GM23338 (cell line): ENCODE measurements at regions not wholly inside any gene's neighbourhood (a gene's known extent, or its start where the extent isn't known, plus 50 kb on each side); places are given as distances from the start of the nearest gene placed in this dataset.

Source experiments
- ATAC-seq: fragments of 200-7000 bp; cut with Tn5 transposase; 3 replicates; pipeline ENCODE4 v1.9.1; 2020
- DNase-seq: peaks from one replicate; pipeline ENCODE4 v3.0.0-alpha.2; 2015; ENCODE audit warnings: low spot score
- H2AFZ ChIP-seq: fragments of 200-600 bp; sonication (generic); 2 replicates; pipeline ENCODE4 v1.8.0; 2016; ENCODE audit warnings: antibody characterized with exemption, mild to moderate bottlenecking, moderate library complexity
- H3F3A ChIP-seq: fragments of 200-600 bp; sonication (generic); replicated peaks from 2 replicates; pipeline ENCODE4 v1.8.0; 2017; ENCODE audit warnings: antibody characterized with exemption, mixed run types, low read depth
- H3K27ac ChIP-seq: fragments of 200-600 bp; sonication (generic); 2 replicates; pipeline ENCODE4 v1.6.1; 2016; ENCODE audit warnings: low read depth
- H3K27me3 ChIP-seq: fragments of 200-600 bp; sonication (generic); 2 replicates; pipeline ENCODE4 v1.8.0; 2016; ENCODE audit warnings: mild to moderate bottlenecking, mixed run types, moderate library complexity; ENCODE audit not compliant: insufficient read depth
- H3K36me3 ChIP-seq: fragments of 200-600 bp; sonication (generic); 2 replicates; pipeline ENCODE4 v1.8.0; 2016; ENCODE audit warnings: mild to moderate bottlenecking; ENCODE audit not compliant: insufficient read depth
- H3K4me1 ChIP-seq: fragments of 200-600 bp; sonication (generic); 2 replicates; pipeline ENCODE4 v1.8.0; 2016; ENCODE audit warnings: mild to moderate bottlenecking, moderate library complexity; ENCODE audit not compliant: insufficient read depth
- H3K4me2 ChIP-seq: fragments of 200-600 bp; sonication (generic); 2 replicates; pipeline ENCODE4 v1.7.1; 2017; ENCODE audit warnings: mixed run types
- H3K4me3 ChIP-seq: fragments of 200-600 bp; sonication (generic); 2 replicates; pipeline ENCODE4 v1.6.1; 2016; ENCODE audit warnings: mixed run types
- H3K79me2 ChIP-seq: fragments of 200-600 bp; sonication (generic); replicated peaks from 2 replicates; pipeline ENCODE4 v1.8.0; 2017; ENCODE audit warnings: mild to moderate bottlenecking; ENCODE audit not compliant: insufficient read depth
- H3K9me2 ChIP-seq: fragments of 200-600 bp; sonication (generic); 2 replicates; pipeline ENCODE4 v1.8.0; 2017; ENCODE audit not compliant: insufficient read depth
- H4K20me1 ChIP-seq: fragments of 200-600 bp; sonication (generic); replicated peaks from 2 replicates; pipeline ENCODE4 v1.8.0; 2017; ENCODE audit warnings: mild to moderate bottlenecking; ENCODE audit not compliant: insufficient read depth
- H3K27ac Mint-ChIP-seq: 2 replicates; pipeline ENCODE4 v1.8.0; 2020; ENCODE audit warnings: inconsistent platforms, mild to moderate bottlenecking, moderate library complexity, mixed read lengths
- H3K27me3 Mint-ChIP-seq: 3 replicates; pipeline ENCODE4 v1.8.0; 2022; ENCODE audit warnings: low read depth, mild to moderate bottlenecking, moderate library complexity, mixed read lengths, inconsistent platforms; ENCODE audit not compliant: insufficient read depth, poor library complexity
- H3K36me3 Mint-ChIP-seq: 3 replicates; pipeline ENCODE4 v1.8.0; 2021; ENCODE audit warnings: low read depth, mild to moderate bottlenecking, inconsistent platforms, moderate library complexity, mixed read lengths
- H3K4me1 Mint-ChIP-seq: 3 replicates; pipeline ENCODE4 v1.8.0; 2020; ENCODE audit warnings: mild to moderate bottlenecking, inconsistent platforms, mixed read lengths
- H3K4me3 Mint-ChIP-seq: 3 replicates; pipeline ENCODE4 v1.8.0; 2021; ENCODE audit warnings: moderate library complexity, mild to moderate bottlenecking, inconsistent platforms, mixed read lengths
- H3K9me3 Mint-ChIP-seq: 3 replicates; pipeline ENCODE4 v1.8.0; 2020; ENCODE audit warnings: moderate library complexity, mild to moderate bottlenecking, inconsistent platforms, mixed read lengths
- ETS1 ChIP-seq: IDR thresholded peaks from 2 replicates; pipeline ENCODE4 v1.6.1; 2016; ENCODE audit warnings: antibody characterized with exemption
- EZH2 ChIP-seq: fragments of 200-600 bp; sonication (generic); IDR thresholded peaks from one replicate; pipeline ENCODE4 v1.8.0; 2017; ENCODE audit warnings: antibody characterized with exemption, mild to moderate bottlenecking, low read depth; ENCODE audit not compliant: unreplicated experiment
- EZH2phosphoT487 ChIP-seq: fragments of 200-600 bp; sonication (generic); IDR thresholded peaks from one replicate; pipeline ENCODE4 v1.8.1; 2018; ENCODE audit warnings: antibody characterized with exemption; ENCODE audit not compliant: unreplicated experiment
- JUNB ChIP-seq: IDR thresholded peaks from one replicate; pipeline ENCODE4 v1.6.1; 2016; ENCODE audit warnings: antibody characterized with exemption; ENCODE audit not compliant: unreplicated experiment
- NANOG ChIP-seq: IDR thresholded peaks from 2 replicates; pipeline ENCODE4 v1.6.1; 2016; ENCODE audit warnings: antibody characterized with exemption, borderline replicate concordance
- POLR2AphosphoS5 ChIP-seq: IDR thresholded peaks from 2 replicates; pipeline ENCODE4 v1.6.1; 2016; ENCODE audit warnings: antibody characterized with exemption, low read depth
- STAT1 ChIP-seq: IDR thresholded peaks from one replicate; pipeline ENCODE4 v1.6.1; 2016; ENCODE audit warnings: antibody characterized with exemption; ENCODE audit not compliant: unreplicated experiment
- ZNF114 ChIP-seq: fragments of 250-450 bp; sonication (Bioruptor Pico); IDR thresholded peaks from 2 replicates; pipeline ENCODE4 v1.5.0; 2020; ENCODE audit warnings: mild to moderate bottlenecking, moderate library complexity
- ZNF331 ChIP-seq: fragments of 250-450 bp; sonication (Bioruptor Pico); IDR thresholded peaks from 2 replicates; pipeline ENCODE4 v1.5.0; 2020; ENCODE audit warnings: low read depth, mild to moderate bottlenecking, moderate library complexity
- ZNF462 ChIP-seq: fragments of 250-450 bp; sonication (Bioruptor Pico); IDR thresholded peaks from 2 replicates; pipeline ENCODE4 v1.5.0; 2020; ENCODE audit warnings: mild to moderate bottlenecking, moderate library complexity
- TF ChIP-seq, protein P1 (sequence below): IDR thresholded peaks from one replicate; pipeline ENCODE4 v1.6.1; 2018; ENCODE audit warnings: antibody characterized with exemption; ENCODE audit not compliant: unreplicated experiment

GRCh38 chr13:107572156-107572555, 643.2 kb downstream of the LIG4 start (continued):
- TF ChIP-seq NANOG, result no peak
- no peak for TF ChIP-seq ETS1
- no peak for TF ChIP-seq POLR2AphosphoS5
- no peak for TF ChIP-seq ZNF331 (CRISPR knock-in tag)
- no peak for TF ChIP-seq STAT1
- no peak for TF ChIP-seq EZH2
- no peak for TF ChIP-seq ZNF114
- TF ChIP-seq, protein P1, sequence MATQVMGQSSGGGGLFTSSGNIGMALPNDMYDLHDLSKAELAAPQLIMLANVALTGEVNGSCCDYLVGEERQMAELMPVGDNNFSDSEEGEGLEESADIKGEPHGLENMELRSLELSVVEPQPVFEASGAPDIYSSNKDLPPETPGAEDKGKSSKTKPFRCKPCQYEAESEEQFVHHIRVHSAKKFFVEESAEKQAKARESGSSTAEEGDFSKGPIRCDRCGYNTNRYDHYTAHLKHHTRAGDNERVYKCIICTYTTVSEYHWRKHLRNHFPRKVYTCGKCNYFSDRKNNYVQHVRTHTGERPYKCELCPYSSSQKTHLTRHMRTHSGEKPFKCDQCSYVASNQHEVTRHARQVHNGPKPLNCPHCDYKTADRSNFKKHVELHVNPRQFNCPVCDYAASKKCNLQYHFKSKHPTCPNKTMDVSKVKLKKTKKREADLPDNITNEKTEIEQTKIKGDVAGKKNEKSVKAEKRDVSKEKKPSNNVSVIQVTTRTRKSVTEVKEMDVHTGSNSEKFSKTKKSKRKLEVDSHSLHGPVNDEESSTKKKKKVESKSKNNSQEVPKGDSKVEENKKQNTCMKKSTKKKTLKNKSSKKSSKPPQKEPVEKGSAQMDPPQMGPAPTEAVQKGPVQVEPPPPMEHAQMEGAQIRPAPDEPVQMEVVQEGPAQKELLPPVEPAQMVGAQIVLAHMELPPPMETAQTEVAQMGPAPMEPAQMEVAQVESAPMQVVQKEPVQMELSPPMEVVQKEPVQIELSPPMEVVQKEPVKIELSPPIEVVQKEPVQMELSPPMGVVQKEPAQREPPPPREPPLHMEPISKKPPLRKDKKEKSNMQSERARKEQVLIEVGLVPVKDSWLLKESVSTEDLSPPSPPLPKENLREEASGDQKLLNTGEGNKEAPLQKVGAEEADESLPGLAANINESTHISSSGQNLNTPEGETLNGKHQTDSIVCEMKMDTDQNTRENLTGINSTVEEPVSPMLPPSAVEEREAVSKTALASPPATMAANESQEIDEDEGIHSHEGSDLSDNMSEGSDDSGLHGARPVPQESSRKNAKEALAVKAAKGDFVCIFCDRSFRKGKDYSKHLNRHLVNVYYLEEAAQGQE, result no peak

DNA sequence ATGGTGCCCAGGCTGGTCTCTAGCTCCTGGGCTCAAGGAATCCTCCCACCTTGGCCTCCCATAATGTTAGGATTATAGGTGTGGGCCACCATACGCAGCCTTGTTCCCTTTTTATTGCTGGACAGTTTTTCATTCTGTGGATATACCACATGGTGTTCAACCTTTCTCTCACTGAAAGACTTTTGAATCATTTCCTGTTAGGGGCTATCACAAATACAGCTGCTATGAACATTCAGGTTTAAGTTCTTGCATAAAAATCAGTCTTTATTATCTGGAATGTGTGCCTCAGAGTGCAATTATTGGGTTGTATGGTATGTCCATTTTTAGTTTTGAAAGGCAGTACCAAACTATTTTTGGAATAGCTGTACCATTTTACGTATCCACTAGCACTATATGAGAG, 647.2 kb downstream of the LIG4 start:
- Histone ChIP-seq H3F3A (no peaks in the 10 kb centered on the region), H3K27me3 (peaks cover 3% of the 10 kb centered on the region; the same call in 1 of the 2 replicates), H3K4me1 (peaks cover 6% of the 10 kb centered on the region), H3K9me2 (peaks cover 3% of the 10 kb centered on the region), H3K36me3 (no peaks in the 10 kb centered on the region), H3K4me3 (no peak overlapping the region), H4K20me1 (no peaks in the 10 kb centered on the region), H3K79me2 (no peaks in the 10 kb centered on the region), H3K4me2 (no peak overlapping the region), H3K27ac (no peak overlapping the region), H2AFZ (no peak overlapping the region)
- H3K4me3 Mint-ChIP-seq, result no peak overlapping the region
- peaks cover 4% of the 10 kb centered on the region; the same call in 2 of the 3 replicates for H3K9me3 Mint-ChIP-seq
- no peak for DNase-seq
- H3K4me1 Mint-ChIP-seq, result peaks cover 17% of the 10 kb centered on the region
- H3K36me3 Mint-ChIP-seq, result no peaks in the 10 kb centered on the region
- no peak for ATAC-seq
- H3K27ac Mint-ChIP-seq, result no peak overlapping the region
- H3K27me3 Mint-ChIP-seq, result peaks cover under 1% of the 10 kb centered on the region
- TF ChIP-seq EZH2phosphoT487 (no peak), EZH2 (no peak), ZNF331 (CRISPR knock-in tag) (no peak), ZNF462 (CRISPR knock-in tag) (no peak), POLR2AphosphoS5 (no peak), JUNB (no peak), NANOG (no peak), ETS1 (no peak)
